ENCODE measurements at regions not wholly inside any gene's neighbourhood (a gene's known extent, or its start where the extent isn't known, plus 50 kb on each side); places are given as distances from the start of the nearest gene placed in this dataset.

DNA sequence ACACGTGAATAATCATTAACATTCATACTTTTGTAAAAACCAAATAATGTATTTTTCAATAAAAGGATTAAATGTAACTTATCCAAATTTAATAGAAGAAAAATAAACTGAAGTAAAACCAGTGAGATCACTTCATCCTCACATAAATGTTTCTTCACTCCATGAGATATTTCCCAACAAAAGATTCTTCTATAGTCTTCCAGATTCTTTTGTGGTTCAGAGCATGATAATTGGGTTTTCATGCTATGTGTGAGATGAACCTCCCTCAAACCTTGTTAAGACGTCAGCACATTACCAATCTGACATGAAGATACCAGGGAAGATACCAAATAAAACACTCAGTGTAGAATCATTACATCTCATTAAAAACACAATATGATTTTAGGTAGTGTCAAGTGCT lies 62.9 kb upstream of the OXGR1 start:
- no peak overlapping the region for H3K27ac ChIP-seq (ENCODE audit: extremely low read length, insufficient read depth, low read length)
- H3K9me3 ChIP-seq (ENCODE audit: low read length): no peaks in the 10 kb centered on the region
- H3K9ac ChIP-seq (ENCODE audit: insufficient read depth, low read depth, low read length): no peak overlapping the region
- POLR2A ChIA-PET: no interaction called here
- H2AFZ ChIP-seq (ENCODE audit: low read length): no peak overlapping the region
- no peaks in the 10 kb centered on the region for H3K4me1 ChIP-seq (ENCODE audit: insufficient read depth, low read length)
- no peak overlapping the region for H3K4me2 ChIP-seq (ENCODE audit: low read depth, low read length)
- in situ Hi-C loops (cut with HindIII; ENCODE audit: extremely low pct_ligation_motif_present, low pct_unique_long_range_greater_than_20kb): no loop called here
- ATAC-seq (no peak), DNase-seq (ENCODE audit: low spot score) (no peak), FAIRE-seq (no peak)
- no peaks in the 10 kb centered on the region for H4K20me1 ChIP-seq (ENCODE audit: insufficient read depth, low read length)
- peaks cover 0 to 6% of the 10 kb centered on the region in 2 experiments; a peak in 1 of 5 replicates for H3K27me3 ChIP-seq (ENCODE audit: control insufficient read depth in 1 of 2, insufficient read depth in 2 of 2, low read length in 2 of 2)
- no peak for TF ChIP-seq ADNP (CRISPR knock-in tag; IDR thresholded peaks at IDR 0.05)
- no peak for TF ChIP-seq KLF11 (CRISPR knock-in tag; IDR thresholded peaks at IDR 0.05)
- TF ChIP-seq, protein P1, sequence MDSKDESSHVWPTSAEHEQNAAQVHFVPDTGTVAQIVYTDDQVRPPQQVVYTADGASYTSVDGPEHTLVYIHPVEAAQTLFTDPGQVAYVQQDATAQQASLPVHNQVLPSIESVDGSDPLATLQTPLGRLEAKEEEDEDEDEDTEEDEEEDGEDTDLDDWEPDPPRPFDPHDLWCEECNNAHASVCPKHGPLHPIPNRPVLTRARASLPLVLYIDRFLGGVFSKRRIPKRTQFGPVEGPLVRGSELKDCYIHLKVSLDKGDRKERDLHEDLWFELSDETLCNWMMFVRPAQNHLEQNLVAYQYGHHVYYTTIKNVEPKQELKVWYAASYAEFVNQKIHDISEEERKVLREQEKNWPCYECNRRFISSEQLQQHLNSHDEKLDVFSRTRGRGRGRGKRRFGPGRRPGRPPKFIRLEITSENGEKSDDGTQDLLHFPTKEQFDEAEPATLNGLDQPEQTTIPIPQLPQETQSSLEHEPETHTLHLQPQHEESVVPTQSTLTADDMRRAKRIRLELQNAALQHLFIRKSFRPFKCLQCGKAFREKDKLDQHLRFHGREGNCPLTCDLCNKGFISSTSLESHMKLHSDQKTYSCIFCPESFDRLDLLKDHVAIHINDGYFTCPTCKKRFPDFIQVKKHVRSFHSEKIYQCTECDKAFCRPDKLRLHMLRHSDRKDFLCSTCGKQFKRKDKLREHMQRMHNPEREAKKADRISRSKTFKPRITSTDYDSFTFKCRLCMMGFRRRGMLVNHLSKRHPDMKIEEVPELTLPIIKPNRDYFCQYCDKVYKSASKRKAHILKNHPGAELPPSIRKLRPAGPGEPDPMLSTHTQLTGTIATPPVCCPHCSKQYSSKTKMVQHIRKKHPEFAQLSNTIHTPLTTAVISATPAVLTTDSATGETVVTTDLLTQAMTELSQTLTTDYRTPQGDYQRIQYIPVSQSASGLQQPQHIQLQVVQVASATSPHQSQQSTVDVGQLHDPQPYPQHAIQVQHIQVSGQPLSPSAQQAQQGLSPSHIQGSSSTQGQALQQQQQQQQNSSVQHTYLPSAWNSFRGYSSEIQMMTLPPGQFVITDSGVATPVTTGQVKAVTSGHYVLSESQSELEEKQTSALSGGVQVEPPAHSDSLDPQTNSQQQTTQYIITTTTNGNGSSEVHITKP (CRISPR knock-in tag; IDR thresholded peaks at IDR 0.05; ENCODE audit: low read depth): no peak
- TF ChIP-seq SAFB2 (CRISPR knock-in tag; IDR thresholded peaks at IDR 0.05; ENCODE audit: borderline replicate concordance, low read depth): no peak
- no peak for TF ChIP-seq MLLT10 (CRISPR knock-in tag; IDR thresholded peaks at IDR 0.05)
- TF ChIP-seq, protein P2, sequence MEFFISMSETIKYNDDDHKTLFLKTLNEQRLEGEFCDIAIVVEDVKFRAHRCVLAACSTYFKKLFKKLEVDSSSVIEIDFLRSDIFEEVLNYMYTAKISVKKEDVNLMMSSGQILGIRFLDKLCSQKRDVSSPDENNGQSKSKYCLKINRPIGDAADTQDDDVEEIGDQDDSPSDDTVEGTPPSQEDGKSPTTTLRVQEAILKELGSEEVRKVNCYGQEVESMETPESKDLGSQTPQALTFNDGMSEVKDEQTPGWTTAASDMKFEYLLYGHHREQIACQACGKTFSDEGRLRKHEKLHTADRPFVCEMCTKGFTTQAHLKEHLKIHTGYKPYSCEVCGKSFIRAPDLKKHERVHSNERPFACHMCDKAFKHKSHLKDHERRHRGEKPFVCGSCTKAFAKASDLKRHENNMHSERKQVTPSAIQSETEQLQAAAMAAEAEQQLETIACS (CRISPR knock-in tag; IDR thresholded peaks at IDR 0.05): no peak
- no peak for TF ChIP-seq ZBTB21 (CRISPR knock-in tag; IDR thresholded peaks at IDR 0.05)
- TF ChIP-seq, protein P3, sequence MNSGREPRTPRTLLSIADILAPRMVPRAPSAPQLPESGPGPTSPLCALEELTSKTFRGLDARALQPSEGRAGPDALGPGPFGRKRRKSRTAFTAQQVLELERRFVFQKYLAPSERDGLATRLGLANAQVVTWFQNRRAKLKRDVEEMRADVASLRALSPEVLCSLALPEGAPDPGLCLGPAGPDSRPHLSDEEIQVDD (CRISPR knock-in tag; IDR thresholded peaks at IDR 0.05; ENCODE audit: borderline replicate concordance): no peak
- no peak for TF ChIP-seq KDM5A (IDR thresholded peaks at IDR 0.05; ENCODE audit: borderline replicate concordance, low read length)
- TF ChIP-seq KAT8 (CRISPR knock-in tag; IDR thresholded peaks at IDR 0.05): no peak
- TF ChIP-seq, protein P4, sequence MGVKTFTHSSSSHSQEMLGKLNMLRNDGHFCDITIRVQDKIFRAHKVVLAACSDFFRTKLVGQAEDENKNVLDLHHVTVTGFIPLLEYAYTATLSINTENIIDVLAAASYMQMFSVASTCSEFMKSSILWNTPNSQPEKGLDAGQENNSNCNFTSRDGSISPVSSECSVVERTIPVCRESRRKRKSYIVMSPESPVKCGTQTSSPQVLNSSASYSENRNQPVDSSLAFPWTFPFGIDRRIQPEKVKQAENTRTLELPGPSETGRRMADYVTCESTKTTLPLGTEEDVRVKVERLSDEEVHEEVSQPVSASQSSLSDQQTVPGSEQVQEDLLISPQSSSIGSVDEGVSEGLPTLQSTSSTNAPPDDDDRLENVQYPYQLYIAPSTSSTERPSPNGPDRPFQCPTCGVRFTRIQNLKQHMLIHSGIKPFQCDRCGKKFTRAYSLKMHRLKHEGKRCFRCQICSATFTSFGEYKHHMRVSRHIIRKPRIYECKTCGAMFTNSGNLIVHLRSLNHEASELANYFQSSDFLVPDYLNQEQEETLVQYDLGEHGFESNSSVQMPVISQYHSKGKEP (CRISPR knock-in tag; IDR thresholded peaks at IDR 0.05): no peak
- no peak for TF ChIP-seq ATF3 (CRISPR knock-in tag; IDR thresholded peaks at IDR 0.05)
- no peak for TF ChIP-seq ZNF101 (CRISPR knock-in tag; IDR thresholded peaks at IDR 0.05; ENCODE audit: borderline replicate concordance, low read depth)
- TF ChIP-seq GTF3A (CRISPR knock-in tag; conservative IDR thresholded peaks at IDR 0.05): no peak
- no peak for TF ChIP-seq HES4 (CRISPR knock-in tag; IDR thresholded peaks at IDR 0.05; ENCODE audit: borderline replicate concordance)
- no peak for TF ChIP-seq TERF1 (CRISPR knock-in tag; IDR thresholded peaks at IDR 0.05)
- no peak overlapping the region for H3K4me3 ChIP-seq (replicated peaks in 1 of 3; ENCODE audit: insufficient read depth in 1 of 3, low read depth in 2 of 3, low read length in 3 of 3)
- no TSS peak for BruUV-seq (replicated peaks)
- no peaks in the 10 kb centered on the region for H3K79me2 ChIP-seq (ENCODE audit: insufficient read depth, low read length)
- CTCF ChIA-PET (ENCODE audit: low intra/inter-chr PET ratio, low total read pairs): no interaction called here
- intact Hi-C loops (cut with micrococcal nuclease; ENCODE audit: unreplicated experiment): no loop called here
- 0% methylated on average over 2 of the region's 2 CpGs for WGBS (ENCODE audit: low lambda C conversion rate)
- H3K36me3 ChIP-seq (replicated peaks in 1 of 2; ENCODE audit: control insufficient read depth in 1 of 2, insufficient read depth in 2 of 2, low read length in 2 of 2): no peaks in the 10 kb centered on the region
